ENCODE measurements at regions not wholly inside any gene's neighbourhood (a gene's known extent, or its start where the extent isn't known, plus 50 kb on each side); places are given as distances from the start of the nearest gene placed in this dataset.

GRCh38 chr15:47934342-47934741 lies 186.4 kb upstream of the SLC24A5 start:
- no peak for TF ChIP-seq POLR2AphosphoS5 (IDR thresholded peaks at IDR 0.05; ENCODE audit: borderline replicate concordance, low read depth, low read length)
- TF ChIP-seq EZH2 (IDR thresholded peaks at IDR 0.05) = no peak
- TF ChIP-seq FOXP2 (optimal IDR thresholded peaks at IDR 0.05; ENCODE audit: control extremely low read depth, extremely low read length, insufficient read depth) = no peak
